Karpas-422 (cell line): ENCODE measurements at regions not wholly inside any gene's neighbourhood (a gene's known extent, or its start where the extent isn't known, plus 50 kb on each side); places are given as distances from the start of the nearest gene placed in this dataset.

Experiments used
- DNase-seq: peaks from one replicate; pipeline ENCODE4 v3.0.0-alpha.2; 2015
- H2AFZ ChIP-seq: fragments of 200-600 bp; sonication (generic); 2 replicates; pipeline ENCODE4 v1.6.1; 2014; ENCODE audit warnings: antibody characterized with exemption, low read length, mixed read lengths
- H3K27ac ChIP-seq: fragments of 200-600 bp; sonication (generic); 2 replicates; pipeline ENCODE4 v1.5.1; 2014; ENCODE audit warnings: mild to moderate bottlenecking, low read length, moderate library complexity
- H3K27me3 ChIP-seq: fragments of 200-600 bp; sonication (generic); 2 replicates; pipeline ENCODE4 v1.6.1; 2014; ENCODE audit warnings: low read length, mixed read lengths
- H3K36me3 ChIP-seq: fragments of 200-600 bp; sonication (generic); 2 replicates; pipeline ENCODE4 v1.6.1; 2014; ENCODE audit warnings: low read length, mixed read lengths; ENCODE audit not compliant: insufficient read depth
- H3K4me1 ChIP-seq: fragments of 200-600 bp; sonication (generic); 2 replicates; pipeline ENCODE4 v1.6.1; 2014; ENCODE audit warnings: mild to moderate bottlenecking, low read length, mixed read lengths
- H3K4me2 ChIP-seq: fragments of 200-600 bp; sonication (generic); 2 replicates; pipeline ENCODE4 v1.6.1; 2014; ENCODE audit warnings: low read length, low read depth, mild to moderate bottlenecking; ENCODE audit not compliant: poor library complexity, severe bottlenecking
- H3K4me3 ChIP-seq: fragments of 200-600 bp; sonication (generic); 2 replicates; pipeline ENCODE4 v1.5.1; 2014; ENCODE audit warnings: mild to moderate bottlenecking, antibody characterized with exemption, low read length, mixed read lengths
- H3K79me2 ChIP-seq: fragments of 200-600 bp; sonication (generic); 2 replicates; pipeline ENCODE4 v1.6.1; 2014; ENCODE audit warnings: mild to moderate bottlenecking, low read length, mixed read lengths
- H3K9ac ChIP-seq: fragments of 200-600 bp; sonication (generic); 2 replicates; pipeline ENCODE4 v1.6.0; 2014; ENCODE audit warnings: low read length
- H3K9me2 ChIP-seq: fragments of 200-600 bp; sonication (generic), shearing (Covaris generic); replicated peaks from 2 replicates; pipeline ENCODE4 v1.6.0; 2014; ENCODE audit warnings: mild to moderate bottlenecking, low read length, moderate library complexity; ENCODE audit not compliant: insufficient read depth
- H3K9me3 ChIP-seq: fragments of 300-700, 200-600 bp; sonication (generic); 2 replicates; pipeline ENCODE4 v1.6.1; 2014; ENCODE audit warnings: low read length, mixed read lengths
- H4K20me1 ChIP-seq: fragments of 200-600 bp; sonication (generic); 2 replicates; pipeline ENCODE4 v1.6.1; 2014; ENCODE audit warnings: mild to moderate bottlenecking, antibody characterized with exemption, low read length, low read depth; ENCODE audit not compliant: insufficient read depth

- no peak for DNase-seq
- H3K9ac ChIP-seq, result no peak overlapping the region
- H2AFZ ChIP-seq, result no peak overlapping the region
- no peaks in the 10 kb centered on the region for H3K36me3 ChIP-seq
- H3K27me3 ChIP-seq, result no peaks in the 10 kb centered on the region
- no peak overlapping the region for H3K27ac ChIP-seq
- H3K4me3 ChIP-seq, result no peak overlapping the region
- no peak overlapping the region for H3K4me2 ChIP-seq
- no peaks in the 10 kb centered on the region for H3K4me1 ChIP-seq
- H4K20me1 ChIP-seq, result no peaks in the 10 kb centered on the region
- no peaks in the 10 kb centered on the region for H3K9me2 ChIP-seq
- no peaks in the 10 kb centered on the region for H3K9me3 ChIP-seq
- no peaks in the 10 kb centered on the region for H3K79me2 ChIP-seq
Measured at GRCh38 chr17:31654936-31655335, 204.1 kb downstream of the COPRS start.

- no peaks in the 10 kb centered on the region for H3K27me3 ChIP-seq
- no peak overlapping the region for H3K4me2 ChIP-seq
- no peak for DNase-seq
- H4K20me1 ChIP-seq, result no peaks in the 10 kb centered on the region
- no peak overlapping the region for H3K27ac ChIP-seq
- H3K79me2 ChIP-seq, result no peaks in the 10 kb centered on the region
- H3K9me2 ChIP-seq, result no peaks in the 10 kb centered on the region
- H3K9me3 ChIP-seq, result no peaks in the 10 kb centered on the region
- no peak overlapping the region for H3K4me3 ChIP-seq
- H3K4me1 ChIP-seq, result no peaks in the 10 kb centered on the region
- H3K36me3 ChIP-seq, result no peaks in the 10 kb centered on the region
- H3K9ac ChIP-seq, result no peak overlapping the region
- H2AFZ ChIP-seq, result no peak overlapping the region
Measured at GRCh38 chr17:31653691-31654090, 205.4 kb downstream of the COPRS start.

- no peaks in the 10 kb centered on the region for H3K9me3 ChIP-seq
- no peaks in the 10 kb centered on the region for H4K20me1 ChIP-seq
- H3K4me1 ChIP-seq, result no peaks in the 10 kb centered on the region
- no peaks in the 10 kb centered on the region for H3K9me2 ChIP-seq
- no peaks in the 10 kb centered on the region for H3K79me2 ChIP-seq
- no peak overlapping the region for H3K4me3 ChIP-seq
- no peaks in the 10 kb centered on the region for H3K36me3 ChIP-seq
- H2AFZ ChIP-seq, result no peak overlapping the region
- no peak overlapping the region for H3K4me2 ChIP-seq
- no peak overlapping the region for H3K9ac ChIP-seq
- H3K27ac ChIP-seq, result no peak overlapping the region
- DNase-seq, result no peak
- H3K27me3 ChIP-seq, result no peaks in the 10 kb centered on the region
Measured at GRCh38 chr17:31650756-31651520, 208.1 kb downstream of the COPRS start.

GRCh38 chr17:31649302-31649701 is 209.7 kb downstream of the COPRS start:
- no peaks in the 10 kb centered on the region for H3K27me3 ChIP-seq
- no peaks in the 10 kb centered on the region for H4K20me1 ChIP-seq
- H3K9ac ChIP-seq, result no peak overlapping the region
- H3K27ac ChIP-seq, result no peak overlapping the region
- H3K4me2 ChIP-seq, result no peak overlapping the region
- H3K4me1 ChIP-seq, result no peaks in the 10 kb centered on the region
- DNase-seq, result no peak
- no peaks in the 10 kb centered on the region for H3K9me3 ChIP-seq
- H3K9me2 ChIP-seq, result no peaks in the 10 kb centered on the region
- H3K79me2 ChIP-seq, result no peaks in the 10 kb centered on the region
- H3K36me3 ChIP-seq, result no peaks in the 10 kb centered on the region
- H3K4me3 ChIP-seq, result no peak overlapping the region
- H2AFZ ChIP-seq, result no peak overlapping the region

- Histone ChIP-seq H3K4me2 (no peak overlapping the region), H3K9me2 (no peaks in the 10 kb centered on the region), H3K4me1 (no peaks in the 10 kb centered on the region), H3K9ac (no peak overlapping the region), H3K79me2 (no peaks in the 10 kb centered on the region), H3K27ac (no peak overlapping the region), H3K36me3 (no peaks in the 10 kb centered on the region), H3K4me3 (no peak overlapping the region), H3K27me3 (no peaks in the 10 kb centered on the region), H4K20me1 (no peaks in the 10 kb centered on the region), H3K9me3 (no peaks in the 10 kb centered on the region), H2AFZ (no peak overlapping the region)
- no peak for DNase-seq
Measured at GRCh38 chr17:31647661-31648060, 211.4 kb downstream of the COPRS start.

- no peaks in the 10 kb centered on the region for H4K20me1 ChIP-seq
- H3K4me3 ChIP-seq, result no peak overlapping the region
- H3K9ac ChIP-seq, result no peak overlapping the region
- H3K27ac ChIP-seq, result no peak overlapping the region
- DNase-seq, result no peak
- H3K9me3 ChIP-seq, result no peaks in the 10 kb centered on the region
- no peaks in the 10 kb centered on the region for H3K36me3 ChIP-seq
- no peaks in the 10 kb centered on the region for H3K79me2 ChIP-seq
- no peak overlapping the region for H3K4me2 ChIP-seq
- no peak overlapping the region for H2AFZ ChIP-seq
- no peaks in the 10 kb centered on the region for H3K4me1 ChIP-seq
- H3K9me2 ChIP-seq, result no peaks in the 10 kb centered on the region
- no peaks in the 10 kb centered on the region for H3K27me3 ChIP-seq
Measured at GRCh38 chr17:31646642-31647041, 212.4 kb downstream of the COPRS start.

GRCh38 chr17:31645351-31645750 is 213.7 kb downstream of the COPRS start:
- H3K4me1 ChIP-seq, result no peaks in the 10 kb centered on the region
- no peaks in the 10 kb centered on the region for H3K27me3 ChIP-seq
- no peaks in the 10 kb centered on the region for H3K9me2 ChIP-seq
- no peak overlapping the region for H3K9ac ChIP-seq
- H2AFZ ChIP-seq, result no peak overlapping the region
- no peak overlapping the region for H3K27ac ChIP-seq
- no peaks in the 10 kb centered on the region for H3K79me2 ChIP-seq
- DNase-seq, result no peak
- no peaks in the 10 kb centered on the region for H4K20me1 ChIP-seq
- H3K4me3 ChIP-seq, result no peak overlapping the region
- no peak overlapping the region for H3K4me2 ChIP-seq
- no peaks in the 10 kb centered on the region for H3K36me3 ChIP-seq
- no peaks in the 10 kb centered on the region for H3K9me3 ChIP-seq

GRCh38 chr17:31631766-31632165 is 227.3 kb downstream of the COPRS start:
- H3K4me2 ChIP-seq, result no peak overlapping the region
- no peaks in the 10 kb centered on the region for H3K36me3 ChIP-seq
- H3K4me3 ChIP-seq, result no peak overlapping the region
- no peak overlapping the region for H2AFZ ChIP-seq
- no peaks in the 10 kb centered on the region for H4K20me1 ChIP-seq
- no peaks in the 10 kb centered on the region for H3K4me1 ChIP-seq
- H3K79me2 ChIP-seq, result no peaks in the 10 kb centered on the region
- H3K27ac ChIP-seq, result no peak overlapping the region
- H3K9ac ChIP-seq, result no peak overlapping the region
- no peaks in the 10 kb centered on the region for H3K9me2 ChIP-seq
- no peaks in the 10 kb centered on the region; the same call in 1 of the 2 replicates for H3K27me3 ChIP-seq
- DNase-seq, result no peak
- no peaks in the 10 kb centered on the region for H3K9me3 ChIP-seq
